Nephron (organoid): ENCODE measurements at regions not wholly inside any gene's neighbourhood (a gene's known extent, or its start where the extent isn't known, plus 50 kb on each side); places are given as distances from the start of the nearest gene placed in this dataset.
A peak's percentile ranks its signal among the peaks of the same experiment; 100 is the strongest.

Source experiments
- H3K27ac Mint-ChIP-seq, 3 experiments: 2 replicates each; pipeline ENCODE4 v1.8.0; 2020; ENCODE audit warnings: mixed read lengths in 3 of 3, mild to moderate bottlenecking in 2 of 3, moderate library complexity in 1 of 3
- H3K27me3 Mint-ChIP-seq: 2 replicates; pipeline ENCODE4 v1.8.0; 2021; ENCODE audit warnings: low read depth, mild to moderate bottlenecking, moderate library complexity, mixed read lengths
- H3K36me3 Mint-ChIP-seq: 2 replicates; pipeline ENCODE4 v1.8.0; 2020; ENCODE audit warnings: low read depth, mixed read lengths
- H3K4me1 Mint-ChIP-seq: 2 replicates; pipeline ENCODE4 v1.8.0; 2020; ENCODE audit warnings: mixed read lengths
- H3K4me3 Mint-ChIP-seq, 3 experiments: 2 replicates each; pipeline ENCODE4 v1.8.0; 2020; ENCODE audit warnings: mild to moderate bottlenecking in 3 of 3, mixed read lengths in 3 of 3, moderate library complexity in 2 of 3
- H3K9me3 Mint-ChIP-seq: 2 replicates; pipeline ENCODE4 v1.8.0; 2020; ENCODE audit warnings: mixed read lengths
- CTCF ChIP-seq, 3 experiments: fragments of 200-600 bp; sonication (generic); IDR thresholded peaks; one replicate each; pipeline ENCODE4 v1.5.0; 2021; ENCODE audit warnings: antibody characterized with exemption in 3 of 3; ENCODE audit not compliant: unreplicated experiment in 3 of 3

- Mint-ChIP-seq H3K36me3 (no peaks in the 10 kb centered on the region), H3K4me1 (peaks cover 32% of the 10 kb centered on the region), H3K27ac (no peak overlapping the region), H3K27me3 (no peaks in the 10 kb centered on the region), H3K9me3 (no peaks in the 10 kb centered on the region), H3K4me3 (no peak overlapping the region)
- TF ChIP-seq CTCF (IDR thresholded peaks at IDR 0.05; ENCODE audit: unreplicated experiment in 3 of 3), result no peak
Observed at GRCh38 chr1:83104558-83104957, 894.4 kb downstream of the TTLL7 start.

GRCh38 chr1:83103341-83103740 lies 895.6 kb downstream of the TTLL7 start:
- TF ChIP-seq CTCF (IDR thresholded peaks at IDR 0.05; ENCODE audit: unreplicated experiment in 3 of 3), result no peak
- no peaks in the 10 kb centered on the region for H3K9me3 Mint-ChIP-seq
- H3K4me3 Mint-ChIP-seq, result no peak overlapping the region
- no peaks in the 10 kb centered on the region for H3K36me3 Mint-ChIP-seq
- peak overlapping the region; percentile 39 to 78 (median 54) for H3K27ac Mint-ChIP-seq
- peaks cover 38% of the 10 kb centered on the region for H3K4me1 Mint-ChIP-seq
- H3K27me3 Mint-ChIP-seq, result no peaks in the 10 kb centered on the region

- peak overlapping the region; percentile 54 to 78 (median 66) for H3K27ac Mint-ChIP-seq
- H3K4me1 Mint-ChIP-seq, result peaks cover 45% of the 10 kb centered on the region
- TF ChIP-seq CTCF (IDR thresholded peaks at IDR 0.05; ENCODE audit: unreplicated experiment in 3 of 3), result no peak
- no peaks in the 10 kb centered on the region for H3K36me3 Mint-ChIP-seq
- H3K4me3 Mint-ChIP-seq, result peak overlapping the region in 2 of 3 experiments; percentile 0 to 8
- no peaks in the 10 kb centered on the region for H3K27me3 Mint-ChIP-seq
- H3K9me3 Mint-ChIP-seq, result no peaks in the 10 kb centered on the region
Observed at GRCh38 chr1:83102630-83103071, 896.3 kb downstream of the TTLL7 start.

GRCh38 chr1:83101406-83101805 lies 897.5 kb downstream of the TTLL7 start:
- H3K27ac Mint-ChIP-seq, result peak overlapping the region in 1 of 3 experiments; percentile 76
- H3K4me3 Mint-ChIP-seq, result no peak overlapping the region
- H3K36me3 Mint-ChIP-seq, result no peaks in the 10 kb centered on the region
- TF ChIP-seq CTCF (IDR thresholded peaks at IDR 0.05; ENCODE audit: unreplicated experiment in 3 of 3), result no peak
- no peaks in the 10 kb centered on the region for H3K27me3 Mint-ChIP-seq
- no peaks in the 10 kb centered on the region for H3K9me3 Mint-ChIP-seq
- H3K4me1 Mint-ChIP-seq, result peaks cover 47% of the 10 kb centered on the region

- Mint-ChIP-seq H3K9me3 (peaks cover 2% of the 10 kb centered on the region), H3K27ac (peak overlapping the region in 1 of 3 experiments; percentile 76), H3K4me1 (peaks cover 47% of the 10 kb centered on the region), H3K4me3 (no peak overlapping the region), H3K36me3 (no peaks in the 10 kb centered on the region), H3K27me3 (no peaks in the 10 kb centered on the region)
- TF ChIP-seq CTCF (IDR thresholded peaks at IDR 0.05; ENCODE audit: unreplicated experiment in 3 of 3), result no peak
Observed at GRCh38 chr1:83100133-83100532, 898.8 kb downstream of the TTLL7 start.

GRCh38 chr1:83098791-83099190 lies 900.1 kb downstream of the TTLL7 start:
- TF ChIP-seq CTCF (IDR thresholded peaks at IDR 0.05; ENCODE audit: unreplicated experiment in 3 of 3), result no peak
- H3K4me3 Mint-ChIP-seq, result no peak overlapping the region
- no peaks in the 10 kb centered on the region for H3K36me3 Mint-ChIP-seq
- no peaks in the 10 kb centered on the region for H3K27me3 Mint-ChIP-seq
- peaks cover 3% of the 10 kb centered on the region for H3K9me3 Mint-ChIP-seq
- H3K4me1 Mint-ChIP-seq, result peaks cover 47% of the 10 kb centered on the region
- H3K27ac Mint-ChIP-seq, result peak overlapping the region in 1 of 3 experiments; percentile 78
